ENCODE measurements at regions not wholly inside any gene's neighbourhood (a gene's known extent, or its start where the extent isn't known, plus 50 kb on each side); places are given as distances from the start of the nearest gene placed in this dataset.

DNA sequence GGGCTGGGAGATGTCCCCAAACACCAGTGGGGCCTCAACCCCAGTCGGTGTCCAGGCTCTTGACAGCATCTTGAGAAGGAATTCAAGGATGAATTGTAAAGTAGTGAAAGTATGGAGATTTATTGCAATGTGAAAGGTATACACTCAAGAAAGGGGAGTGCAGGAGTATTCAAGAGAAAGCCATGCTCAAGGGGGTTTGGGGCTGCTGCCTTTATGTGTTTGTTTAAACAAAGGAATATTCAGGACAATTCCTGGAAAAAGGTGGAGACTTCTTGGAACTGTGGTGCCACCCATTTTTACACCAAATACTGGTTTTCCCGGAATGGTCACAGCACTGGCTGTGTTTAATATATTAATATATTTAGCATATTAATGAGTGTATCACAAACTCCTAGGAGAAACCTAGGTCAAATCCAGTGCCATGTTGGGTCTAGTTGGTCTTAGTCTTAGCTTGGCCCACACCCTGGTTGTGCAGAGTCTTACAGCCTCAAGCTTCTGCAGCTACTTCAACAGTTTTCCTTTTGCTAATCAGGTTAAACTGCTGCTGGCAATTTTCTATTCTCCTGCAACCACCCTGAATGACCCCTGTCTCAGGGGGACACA is 138.5 kb upstream of the TMTC4 start:
- TF ChIP-seq, protein P1, sequence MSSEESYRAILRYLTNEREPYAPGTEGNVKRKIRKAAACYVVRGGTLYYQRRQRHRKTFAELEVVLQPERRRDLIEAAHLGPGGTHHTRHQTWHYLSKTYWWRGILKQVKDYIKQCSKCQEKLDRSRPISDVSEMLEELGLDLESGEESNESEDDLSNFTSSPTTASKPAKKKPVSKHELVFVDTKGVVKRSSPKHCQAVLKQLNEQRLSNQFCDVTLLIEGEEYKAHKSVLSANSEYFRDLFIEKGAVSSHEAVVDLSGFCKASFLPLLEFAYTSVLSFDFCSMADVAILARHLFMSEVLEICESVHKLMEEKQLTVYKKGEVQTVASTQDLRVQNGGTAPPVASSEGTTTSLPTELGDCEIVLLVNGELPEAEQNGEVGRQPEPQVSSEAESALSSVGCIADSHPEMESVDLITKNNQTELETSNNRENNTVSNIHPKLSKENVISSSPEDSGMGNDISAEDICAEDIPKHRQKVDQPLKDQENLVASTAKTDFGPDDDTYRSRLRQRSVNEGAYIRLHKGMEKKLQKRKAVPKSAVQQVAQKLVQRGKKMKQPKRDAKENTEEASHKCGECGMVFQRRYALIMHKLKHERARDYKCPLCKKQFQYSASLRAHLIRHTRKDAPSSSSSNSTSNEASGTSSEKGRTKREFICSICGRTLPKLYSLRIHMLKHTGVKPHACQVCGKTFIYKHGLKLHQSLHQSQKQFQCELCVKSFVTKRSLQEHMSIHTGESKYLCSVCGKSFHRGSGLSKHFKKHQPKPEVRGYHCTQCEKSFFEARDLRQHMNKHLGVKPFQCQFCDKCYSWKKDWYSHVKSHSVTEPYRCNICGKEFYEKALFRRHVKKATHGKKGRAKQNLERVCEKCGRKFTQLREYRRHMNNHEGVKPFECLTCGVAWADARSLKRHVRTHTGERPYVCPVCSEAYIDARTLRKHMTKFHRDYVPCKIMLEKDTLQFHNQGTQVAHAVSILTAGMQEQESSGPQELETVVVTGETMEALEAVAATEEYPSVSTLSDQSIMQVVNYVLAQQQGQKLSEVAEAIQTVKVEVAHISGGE (tag by site-specific recombination; conservative IDR thresholded peaks at IDR 0.05; ENCODE audit: low read depth): no peak
- TF ChIP-seq, protein P2, sequence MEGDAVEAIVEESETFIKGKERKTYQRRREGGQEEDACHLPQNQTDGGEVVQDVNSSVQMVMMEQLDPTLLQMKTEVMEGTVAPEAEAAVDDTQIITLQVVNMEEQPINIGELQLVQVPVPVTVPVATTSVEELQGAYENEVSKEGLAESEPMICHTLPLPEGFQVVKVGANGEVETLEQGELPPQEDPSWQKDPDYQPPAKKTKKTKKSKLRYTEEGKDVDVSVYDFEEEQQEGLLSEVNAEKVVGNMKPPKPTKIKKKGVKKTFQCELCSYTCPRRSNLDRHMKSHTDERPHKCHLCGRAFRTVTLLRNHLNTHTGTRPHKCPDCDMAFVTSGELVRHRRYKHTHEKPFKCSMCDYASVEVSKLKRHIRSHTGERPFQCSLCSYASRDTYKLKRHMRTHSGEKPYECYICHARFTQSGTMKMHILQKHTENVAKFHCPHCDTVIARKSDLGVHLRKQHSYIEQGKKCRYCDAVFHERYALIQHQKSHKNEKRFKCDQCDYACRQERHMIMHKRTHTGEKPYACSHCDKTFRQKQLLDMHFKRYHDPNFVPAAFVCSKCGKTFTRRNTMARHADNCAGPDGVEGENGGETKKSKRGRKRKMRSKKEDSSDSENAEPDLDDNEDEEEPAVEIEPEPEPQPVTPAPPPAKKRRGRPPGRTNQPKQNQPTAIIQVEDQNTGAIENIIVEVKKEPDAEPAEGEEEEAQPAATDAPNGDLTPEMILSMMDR (tag by site-specific recombination; IDR thresholded peaks at IDR 0.05): no peak
- no peak for TF ChIP-seq TCF7L2 (IDR thresholded peaks at IDR 0.05; ENCODE audit: borderline replicate concordance, low read depth, low read length)
- TF ChIP-seq SALL2 (tag by site-specific recombination; IDR thresholded peaks at IDR 0.05; ENCODE audit: borderline replicate concordance): no peak
- no peak for TF ChIP-seq WT1 (tag by site-specific recombination; IDR thresholded peaks at IDR 0.05)
